A549 (cell line): ENCODE measurements at regions not wholly inside any gene's neighbourhood (a gene's known extent, or its start where the extent isn't known, plus 50 kb on each side); places are given as distances from the start of the nearest gene placed in this dataset.

Experiments
- EP300 ChIP-seq, 2 experiments: fragments of >200 bp; sonication (Bioruptor Twin); formaldehyde crosslinking; IDR thresholded peaks; 2 replicates in 1 of 2; 3 replicates in 1 of 2; pipeline ENCODE4 v1.6.1; 2016 to 2017
- FOSL2 ChIP-seq, 2 experiments: fragments of 450-650 bp in 1 of 2; fragments of >200 bp in 1 of 2; sonication (Bioruptor Twin) in 1 of 2; formaldehyde crosslinking; IDR thresholded peaks; 2 replicates each; pipeline versions ENCODE4 v1.5.0 to v1.6.1; 2016 to 2020; ENCODE audit warnings: mild to moderate bottlenecking in 1 of 2, moderate library complexity in 1 of 2
- TF ChIP-seq, protein P1 (sequence below): fragments of >200 bp; sonication (Bioruptor Twin); formaldehyde crosslinking; IDR thresholded peaks from 3 replicates; pipeline ENCODE4 v1.5.1; 2016

DNA sequence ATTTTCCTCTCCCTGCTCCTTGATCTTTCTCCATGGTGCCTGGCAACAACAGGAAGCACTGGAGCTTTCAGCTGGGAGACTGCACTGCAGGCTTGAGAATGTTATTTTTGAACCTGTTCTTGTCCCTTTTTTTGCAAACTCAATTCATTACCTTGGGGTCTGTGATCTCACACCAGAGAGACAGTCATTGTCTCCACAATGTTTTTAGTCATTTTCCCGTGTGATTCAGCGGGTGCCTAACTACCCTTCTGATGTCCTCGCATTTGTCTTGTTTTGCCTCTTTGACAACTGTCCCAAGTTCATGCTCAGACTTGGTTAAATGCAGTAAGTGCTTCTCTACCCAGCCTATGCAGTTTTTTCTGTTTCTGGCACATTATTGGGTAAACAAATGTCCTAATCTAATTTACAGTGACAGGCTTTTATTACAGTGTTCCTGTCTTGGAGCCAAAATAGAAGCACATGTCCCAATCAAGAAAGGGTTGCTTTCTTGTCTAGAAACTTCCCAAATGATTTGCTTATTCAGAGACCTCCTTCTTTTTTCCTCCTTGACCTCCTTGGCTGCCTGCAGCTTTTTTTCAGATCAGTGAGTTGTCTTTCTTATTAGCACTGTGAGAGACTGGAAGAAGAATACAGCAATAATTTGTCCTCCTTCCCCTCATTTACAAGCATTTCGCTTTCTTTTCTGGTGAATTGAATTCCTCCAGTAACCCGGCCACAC is 162.4 kb downstream of the NSUN3 start:
- TF ChIP-seq, protein P1, sequence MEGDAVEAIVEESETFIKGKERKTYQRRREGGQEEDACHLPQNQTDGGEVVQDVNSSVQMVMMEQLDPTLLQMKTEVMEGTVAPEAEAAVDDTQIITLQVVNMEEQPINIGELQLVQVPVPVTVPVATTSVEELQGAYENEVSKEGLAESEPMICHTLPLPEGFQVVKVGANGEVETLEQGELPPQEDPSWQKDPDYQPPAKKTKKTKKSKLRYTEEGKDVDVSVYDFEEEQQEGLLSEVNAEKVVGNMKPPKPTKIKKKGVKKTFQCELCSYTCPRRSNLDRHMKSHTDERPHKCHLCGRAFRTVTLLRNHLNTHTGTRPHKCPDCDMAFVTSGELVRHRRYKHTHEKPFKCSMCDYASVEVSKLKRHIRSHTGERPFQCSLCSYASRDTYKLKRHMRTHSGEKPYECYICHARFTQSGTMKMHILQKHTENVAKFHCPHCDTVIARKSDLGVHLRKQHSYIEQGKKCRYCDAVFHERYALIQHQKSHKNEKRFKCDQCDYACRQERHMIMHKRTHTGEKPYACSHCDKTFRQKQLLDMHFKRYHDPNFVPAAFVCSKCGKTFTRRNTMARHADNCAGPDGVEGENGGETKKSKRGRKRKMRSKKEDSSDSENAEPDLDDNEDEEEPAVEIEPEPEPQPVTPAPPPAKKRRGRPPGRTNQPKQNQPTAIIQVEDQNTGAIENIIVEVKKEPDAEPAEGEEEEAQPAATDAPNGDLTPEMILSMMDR = no peak
- TF ChIP-seq FOSL2 (IDR thresholded peaks at IDR 0.05) = no peak
- no peak for TF ChIP-seq FOSL2 (CRISPR knock-in tag; IDR thresholded peaks at IDR 0.05)
- TF ChIP-seq EP300 (IDR thresholded peaks at IDR 0.05) = no peak
